ENCODE measurements at regions not wholly inside any gene's neighbourhood (a gene's known extent, or its start where the extent isn't known, plus 50 kb on each side); places are given as distances from the start of the nearest gene placed in this dataset.

DNA sequence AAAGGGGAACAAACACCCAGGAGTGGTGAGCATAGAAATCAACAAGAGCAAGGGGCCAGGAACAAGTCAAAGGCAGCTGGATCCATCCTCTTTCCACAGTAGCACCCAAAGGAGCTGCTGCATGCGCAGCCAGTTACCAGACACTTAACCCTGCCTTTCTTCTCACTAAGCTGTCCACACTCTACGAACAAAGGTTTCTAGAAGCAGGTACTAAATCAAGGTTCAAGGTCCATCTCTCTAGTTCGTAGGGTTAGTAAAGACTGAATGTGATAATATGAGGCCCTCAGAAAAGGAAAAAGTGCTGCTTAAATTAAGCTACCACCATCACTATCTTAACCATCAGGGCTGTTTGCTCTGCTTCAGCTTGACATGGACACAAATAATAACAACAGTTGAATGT is 121.2 kb upstream of the NIPBL start:
- TF ChIP-seq, protein P1, sequence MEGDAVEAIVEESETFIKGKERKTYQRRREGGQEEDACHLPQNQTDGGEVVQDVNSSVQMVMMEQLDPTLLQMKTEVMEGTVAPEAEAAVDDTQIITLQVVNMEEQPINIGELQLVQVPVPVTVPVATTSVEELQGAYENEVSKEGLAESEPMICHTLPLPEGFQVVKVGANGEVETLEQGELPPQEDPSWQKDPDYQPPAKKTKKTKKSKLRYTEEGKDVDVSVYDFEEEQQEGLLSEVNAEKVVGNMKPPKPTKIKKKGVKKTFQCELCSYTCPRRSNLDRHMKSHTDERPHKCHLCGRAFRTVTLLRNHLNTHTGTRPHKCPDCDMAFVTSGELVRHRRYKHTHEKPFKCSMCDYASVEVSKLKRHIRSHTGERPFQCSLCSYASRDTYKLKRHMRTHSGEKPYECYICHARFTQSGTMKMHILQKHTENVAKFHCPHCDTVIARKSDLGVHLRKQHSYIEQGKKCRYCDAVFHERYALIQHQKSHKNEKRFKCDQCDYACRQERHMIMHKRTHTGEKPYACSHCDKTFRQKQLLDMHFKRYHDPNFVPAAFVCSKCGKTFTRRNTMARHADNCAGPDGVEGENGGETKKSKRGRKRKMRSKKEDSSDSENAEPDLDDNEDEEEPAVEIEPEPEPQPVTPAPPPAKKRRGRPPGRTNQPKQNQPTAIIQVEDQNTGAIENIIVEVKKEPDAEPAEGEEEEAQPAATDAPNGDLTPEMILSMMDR (IDR thresholded peaks at IDR 0.05): no peak
- TF ChIP-seq POLR2A (IDR thresholded peaks at IDR 0.05): no peak

Measured in adrenal gland (tissue), 5 donors.